ENCODE measurements at regions not wholly inside any gene's neighbourhood (a gene's known extent, or its start where the extent isn't known, plus 50 kb on each side); places are given as distances from the start of the nearest gene placed in this dataset.

GRCh38 chr22:49373801-49374226 is 453.9 kb downstream of the BRD1 start:
- in situ Hi-C loops (cut with HindIII; ENCODE audit: low sequenced_read_pairs), result no loop called here
- no peak for TF ChIP-seq CTCF (IDR thresholded peaks at IDR 0.05; ENCODE audit: low read depth, low read length, missing control alignments)
- H3K4me3 ChIP-seq (ENCODE audit: low read depth, low read length), result no peak overlapping the region
- no peak for DNase-seq (ENCODE audit: low read depth)

DNA sequence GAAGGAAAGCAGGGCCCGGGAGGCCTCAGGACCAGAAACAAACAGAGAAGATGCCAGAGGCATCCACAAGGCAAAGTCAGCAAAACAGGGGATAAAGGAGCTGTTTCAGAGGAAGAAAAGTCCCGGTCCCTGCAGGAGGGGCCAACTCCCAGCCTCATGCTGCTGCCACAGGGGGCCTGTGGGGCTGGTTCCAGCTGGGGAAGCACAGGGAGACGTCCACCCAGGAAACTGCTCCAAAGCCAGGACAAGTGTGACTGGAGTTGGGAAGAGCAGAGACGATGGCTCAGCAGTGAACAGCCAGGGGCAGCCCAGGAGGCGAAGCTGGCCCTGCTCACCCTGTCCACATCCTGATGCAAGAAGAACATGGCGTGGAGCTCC is 454.4 kb downstream of the BRD1 start:
- in situ Hi-C loops (cut with HindIII; ENCODE audit: low sequenced_read_pairs), result no loop called here
- no peak for DNase-seq (ENCODE audit: low read depth)
- no peak for TF ChIP-seq CTCF (IDR thresholded peaks at IDR 0.05; ENCODE audit: low read depth, low read length, missing control alignments)

DNA sequence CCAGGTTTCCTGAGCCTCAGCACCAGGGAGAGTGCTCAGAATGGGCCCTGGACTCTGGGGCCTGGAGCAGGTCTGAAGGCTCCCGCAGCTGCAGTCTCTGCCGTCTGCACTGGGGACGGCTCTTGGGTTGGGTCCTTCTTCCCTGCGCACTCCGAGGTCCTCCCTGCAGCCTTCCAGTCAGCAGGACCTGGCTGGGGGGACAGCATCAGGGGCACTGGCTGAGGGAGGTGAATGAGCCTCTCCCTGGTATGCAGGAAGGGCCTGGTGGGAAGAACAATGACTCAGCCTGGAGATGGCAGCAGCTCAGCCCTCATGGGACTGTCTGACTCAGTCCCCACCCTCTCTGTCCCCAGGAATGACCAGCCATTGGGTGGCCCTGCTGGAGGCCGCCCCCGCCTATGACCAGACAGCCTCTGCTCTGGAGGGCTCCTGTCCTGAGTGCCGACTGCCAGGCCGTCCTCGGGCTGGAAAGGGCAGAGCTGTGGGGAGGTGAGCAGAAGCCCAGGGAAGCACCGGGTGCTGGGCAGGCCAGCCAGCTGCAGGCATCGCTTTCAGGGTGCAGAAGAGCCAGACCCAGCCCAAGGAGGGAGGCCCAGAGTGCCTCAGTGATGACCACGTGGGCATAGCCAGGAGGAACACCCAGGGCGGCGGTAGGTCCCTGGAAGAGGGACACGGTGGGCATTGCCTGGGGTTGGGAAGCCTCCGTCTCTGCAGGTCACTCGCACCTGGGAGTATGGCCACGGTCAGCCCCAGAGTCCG is 455.0 kb downstream of the BRD1 start:
- DNase-seq (ENCODE audit: low read depth), result no peak
- in situ Hi-C loops (cut with HindIII; ENCODE audit: low sequenced_read_pairs), result no loop called here
- H3K4me3 ChIP-seq (ENCODE audit: low read depth, low read length), result no peak overlapping the region
- TF ChIP-seq CTCF (IDR thresholded peaks at IDR 0.05; ENCODE audit: low read depth, low read length, missing control alignments), result no peak

More for the DNA sequence above, 454.4 kb downstream of the BRD1 start:
- no peak overlapping the region for H3K4me3 ChIP-seq (ENCODE audit: low read depth, low read length)

DNA sequence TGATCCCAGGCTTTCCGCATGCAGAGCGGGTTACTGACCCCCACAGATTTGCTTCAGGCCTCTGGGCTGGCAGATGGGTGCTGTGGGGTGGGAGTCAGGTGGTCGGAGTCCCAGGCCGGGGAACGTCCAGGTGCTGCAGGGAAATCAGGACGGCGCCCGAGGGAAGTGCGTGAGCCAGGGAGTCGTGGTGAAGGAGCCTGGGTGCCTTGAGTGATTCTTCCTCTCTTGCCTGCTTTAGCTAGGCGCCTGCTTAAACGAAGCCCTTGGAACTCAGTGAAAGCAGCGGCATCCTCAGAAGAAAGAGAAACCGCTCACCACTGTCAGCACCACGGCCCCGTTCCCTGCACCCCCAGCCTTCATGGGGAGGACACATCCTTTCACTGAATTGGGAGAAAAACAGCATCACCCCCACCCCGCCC is 455.6 kb downstream of the BRD1 start:
- H3K4me3 ChIP-seq (ENCODE audit: low read depth, low read length), result no peak overlapping the region
- TF ChIP-seq CTCF (IDR thresholded peaks at IDR 0.05; ENCODE audit: low read depth, low read length, missing control alignments), result no peak
- DNase-seq (ENCODE audit: low read depth), result no peak
- in situ Hi-C loops (cut with HindIII; ENCODE audit: low sequenced_read_pairs), result no loop called here

GRCh38 chr22:49371325-49372110 is 456.2 kb downstream of the BRD1 start:
- H3K4me3 ChIP-seq (ENCODE audit: low read depth, low read length), result no peak overlapping the region
- no peak for TF ChIP-seq CTCF (IDR thresholded peaks at IDR 0.05; ENCODE audit: low read depth, low read length, missing control alignments)
- in situ Hi-C loops (cut with HindIII; ENCODE audit: low sequenced_read_pairs), result no loop called here
- no peak for DNase-seq (ENCODE audit: low read depth)

DNA sequence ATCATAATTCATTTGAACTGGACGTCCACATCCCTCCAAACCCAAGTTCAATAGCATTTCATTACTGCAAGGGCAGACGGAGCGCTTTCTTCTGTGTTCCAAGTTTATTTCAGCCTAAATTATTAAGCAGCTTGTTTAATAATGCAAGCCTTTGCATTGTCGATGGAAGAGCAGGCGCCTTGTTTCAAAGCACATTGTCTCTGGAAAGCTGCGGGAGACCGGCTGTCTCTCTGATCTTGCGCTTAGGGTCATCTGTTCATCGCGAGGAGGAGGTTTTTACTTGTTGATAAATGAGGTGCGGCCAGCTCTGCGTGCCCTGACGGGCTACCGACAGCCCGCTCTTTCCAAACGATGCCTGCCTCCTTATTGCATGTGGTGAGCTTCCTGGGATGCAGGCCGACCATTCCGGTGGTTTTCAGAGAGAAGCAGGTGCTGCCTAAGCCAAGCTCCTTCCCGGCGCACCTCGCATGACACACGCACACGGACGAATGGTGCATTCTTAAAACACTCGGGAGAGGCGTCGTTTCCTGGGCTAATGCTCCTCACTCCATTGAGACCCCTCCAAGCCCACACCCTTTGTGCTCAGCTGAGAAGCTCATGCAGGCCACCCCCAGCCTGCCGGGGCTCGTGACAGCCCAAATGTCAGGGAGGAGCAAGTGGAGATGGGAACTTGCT is 456.9 kb downstream of the BRD1 start:
- H3K4me3 ChIP-seq (ENCODE audit: low read depth, low read length), result no peak overlapping the region
- in situ Hi-C loops (cut with HindIII; ENCODE audit: low sequenced_read_pairs), result no loop called here
- TF ChIP-seq CTCF (IDR thresholded peaks at IDR 0.05; ENCODE audit: low read depth, low read length, missing control alignments), result no peak
- no peak for DNase-seq (ENCODE audit: low read depth)
